ENCODE measurements at regions not wholly inside any gene's neighbourhood (a gene's known extent, or its start where the extent isn't known, plus 50 kb on each side); places are given as distances from the start of the nearest gene placed in this dataset.

DNA sequence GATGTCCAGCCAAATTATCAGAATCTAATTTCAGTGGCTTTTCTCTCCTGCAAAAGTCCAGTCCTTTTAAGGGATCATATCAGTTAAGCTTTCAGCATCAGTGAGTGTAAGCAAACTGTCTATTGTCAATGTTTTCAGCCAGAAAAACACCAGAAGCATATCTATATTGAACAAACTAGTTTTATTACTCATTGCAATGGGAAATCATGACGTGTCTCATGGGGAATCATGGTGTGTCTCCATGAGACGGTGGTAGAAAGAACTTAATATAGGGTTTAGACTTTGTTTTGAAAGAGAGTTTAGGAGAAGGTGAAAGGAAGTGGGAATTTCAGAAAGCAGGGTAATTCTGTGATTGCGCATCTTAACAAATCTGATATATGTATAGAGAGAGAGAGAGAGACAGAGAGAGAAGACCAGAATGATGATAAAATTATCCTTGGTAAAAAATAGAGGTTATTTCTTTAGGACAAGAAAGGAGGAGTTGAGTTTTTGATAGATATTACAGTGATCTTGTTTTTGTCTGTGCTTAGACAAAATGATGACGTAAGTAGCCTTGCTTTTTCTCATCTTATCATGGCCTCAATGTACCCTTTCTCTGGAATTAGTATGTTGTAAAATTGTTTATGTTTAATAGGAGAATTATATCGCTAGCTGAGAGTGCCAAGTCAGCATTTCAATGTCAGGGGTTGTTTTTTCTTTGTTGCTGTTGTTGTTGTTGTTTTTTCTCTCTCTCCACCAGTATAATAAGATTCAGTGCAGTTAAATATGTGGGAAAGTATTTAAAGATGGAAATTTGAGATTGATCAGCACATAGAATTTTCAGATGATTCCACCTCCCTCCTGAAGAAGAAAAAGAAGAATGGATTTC is 129.9 kb upstream of the OSTN start:
- TF ChIP-seq POLR2AphosphoS5 (IDR thresholded peaks at IDR 0.05; ENCODE audit: low read depth, low read length) (no peak), POLR2A (IDR thresholded peaks at IDR 0.05; ENCODE audit: low read depth, low read length) (no peak), TAF1 (IDR thresholded peaks at IDR 0.05; ENCODE audit: borderline replicate concordance, low read depth, low read length) (no peak)

All from GM12892 (cell line).